Activated T-helper 1 cell treated with anti-CD3 and anti-CD28 coated beads, Interleukin-12 subunit alpha, Interleukin-12 subunit beta, Interleukin-2, Interleukin-4 antibody, amounts not matched to agents 30 ng/mL and 10 ng/mL and 1 ng/mL, durations not matched to agents 14 hours and 24 hours and 36 hours (primary cell): ENCODE measurements at regions not wholly inside any gene's neighbourhood (a gene's known extent, or its start where the extent isn't known, plus 50 kb on each side); places are given as distances from the start of the nearest gene placed in this dataset.

Experiments used
- DNase-seq: peaks from one replicate; pipeline ENCODE4 v3.0.0; 2021; ENCODE audit warnings: low spot score
- H3K27ac Mint-ChIP-seq: one replicate; pipeline ENCODE4 v1.8.0; 2021; ENCODE audit warnings: mild to moderate bottlenecking, mixed read lengths
- H3K27me3 Mint-ChIP-seq: one replicate; pipeline ENCODE4 v1.8.0; 2022; ENCODE audit warnings: mild to moderate bottlenecking, moderate library complexity, mixed read lengths; ENCODE audit not compliant: insufficient read depth
- H3K36me3 Mint-ChIP-seq: one replicate; pipeline ENCODE4 v1.8.0; 2021; ENCODE audit warnings: low read depth, mixed read lengths
- H3K4me1 Mint-ChIP-seq: one replicate; pipeline ENCODE4 v1.8.0; 2021; ENCODE audit warnings: low read depth, mixed read lengths
- H3K4me3 Mint-ChIP-seq: one replicate; pipeline ENCODE4 v1.8.0; 2021; ENCODE audit warnings: mild to moderate bottlenecking, moderate library complexity, mixed read lengths
- H3K9me3 Mint-ChIP-seq: one replicate; pipeline ENCODE4 v1.8.0; 2021; ENCODE audit warnings: mixed read lengths
- intact Hi-C: fragments of 100-400 bp; cut with micrococcal nuclease; formaldehyde crosslinking; loops from one replicate; pipeline ENCODE4 v1.15.1; 2024

- Mint-ChIP-seq H3K27ac (no peak overlapping the region), H3K27me3 (peaks cover 1% of the 10 kb centered on the region), H3K4me1 (no peaks in the 10 kb centered on the region), H3K36me3 (no peaks in the 10 kb centered on the region), H3K4me3 (no peak overlapping the region), H3K9me3 (no peaks in the 10 kb centered on the region)
- no peak for DNase-seq
- intact Hi-C loops, result no loop called here
Observed at GRCh38 chr1:118338936-118339335, 153.9 kb upstream of the SPAG17 start.

DNA sequence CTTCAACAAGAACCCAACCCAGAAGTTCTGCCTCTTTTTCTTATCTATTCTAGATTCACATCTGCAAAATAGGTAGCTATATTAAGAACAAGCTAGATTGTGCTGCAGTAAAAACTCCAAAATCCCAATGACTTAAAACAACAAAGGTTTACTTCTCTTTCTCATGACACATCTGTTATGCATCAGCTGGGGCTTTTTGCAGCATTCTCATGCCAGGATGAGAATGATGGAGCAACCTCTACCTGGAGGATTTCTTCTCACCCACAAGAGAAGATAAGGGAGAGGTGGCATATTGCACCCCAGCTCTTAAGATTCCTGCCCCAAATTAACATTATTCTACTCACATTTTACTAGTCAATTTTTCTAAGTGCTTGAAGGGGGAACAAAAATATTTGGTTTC is 152.3 kb upstream of the SPAG17 start:
- intact Hi-C loops, result no loop called here
- no peak for DNase-seq
- Mint-ChIP-seq H3K27me3 (peaks cover 1% of the 10 kb centered on the region), H3K27ac (no peak overlapping the region), H3K36me3 (no peaks in the 10 kb centered on the region), H3K4me3 (no peak overlapping the region), H3K9me3 (no peaks in the 10 kb centered on the region), H3K4me1 (no peaks in the 10 kb centered on the region)

DNA sequence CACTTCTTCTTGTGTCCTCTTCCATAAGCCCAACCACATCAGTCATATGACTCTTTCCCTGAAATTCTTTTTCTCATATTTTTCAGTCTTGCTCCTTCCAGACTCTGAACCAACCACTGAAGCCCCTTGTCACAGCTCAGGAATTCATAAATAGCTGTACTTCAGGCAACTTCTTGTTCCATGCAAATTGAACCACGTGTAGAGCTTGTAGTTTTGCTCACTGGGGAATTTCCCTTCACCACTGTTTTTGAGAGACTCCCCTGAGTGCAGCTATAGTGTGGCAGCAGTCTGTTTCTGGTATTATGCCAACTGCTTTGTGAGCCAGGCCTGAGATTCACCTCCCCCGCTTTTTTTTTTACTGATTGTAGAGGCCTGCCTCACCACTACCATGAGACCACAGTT is 150.3 kb upstream of the SPAG17 start:
- no peak for DNase-seq
- intact Hi-C loops, result no loop called here
- H3K27ac Mint-ChIP-seq, result no peak overlapping the region
- peaks cover 1% of the 10 kb centered on the region for H3K27me3 Mint-ChIP-seq
- no peaks in the 10 kb centered on the region for H3K9me3 Mint-ChIP-seq
- H3K4me3 Mint-ChIP-seq, result no peak overlapping the region
- no peaks in the 10 kb centered on the region for H3K4me1 Mint-ChIP-seq
- no peaks in the 10 kb centered on the region for H3K36me3 Mint-ChIP-seq

DNA sequence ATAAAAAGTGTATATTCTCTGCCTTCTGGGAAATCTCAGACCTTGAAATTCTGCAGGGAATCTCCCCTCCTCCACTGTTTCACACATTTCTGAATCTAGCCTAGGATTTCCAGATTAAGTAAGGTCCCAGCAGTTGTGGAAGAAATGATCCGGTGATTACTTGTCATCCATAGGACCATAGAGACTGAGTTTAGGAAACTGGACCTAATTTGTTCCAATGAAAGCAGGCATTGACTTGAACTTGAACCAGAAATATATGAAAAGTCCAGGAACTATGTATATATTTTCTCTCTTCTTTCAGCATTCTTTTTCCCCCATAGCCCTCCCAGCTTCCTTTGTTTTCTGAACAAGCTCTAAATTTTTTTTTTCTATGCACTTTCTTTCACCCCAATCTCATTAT is 149.5 kb upstream of the SPAG17 start:
- intact Hi-C loops, result no loop called here
- Mint-ChIP-seq H3K27me3 (peaks cover 1% of the 10 kb centered on the region), H3K9me3 (no peaks in the 10 kb centered on the region), H3K4me3 (no peak overlapping the region), H3K36me3 (no peaks in the 10 kb centered on the region), H3K4me1 (no peaks in the 10 kb centered on the region), H3K27ac (no peak overlapping the region)
- DNase-seq, result no peak

DNA sequence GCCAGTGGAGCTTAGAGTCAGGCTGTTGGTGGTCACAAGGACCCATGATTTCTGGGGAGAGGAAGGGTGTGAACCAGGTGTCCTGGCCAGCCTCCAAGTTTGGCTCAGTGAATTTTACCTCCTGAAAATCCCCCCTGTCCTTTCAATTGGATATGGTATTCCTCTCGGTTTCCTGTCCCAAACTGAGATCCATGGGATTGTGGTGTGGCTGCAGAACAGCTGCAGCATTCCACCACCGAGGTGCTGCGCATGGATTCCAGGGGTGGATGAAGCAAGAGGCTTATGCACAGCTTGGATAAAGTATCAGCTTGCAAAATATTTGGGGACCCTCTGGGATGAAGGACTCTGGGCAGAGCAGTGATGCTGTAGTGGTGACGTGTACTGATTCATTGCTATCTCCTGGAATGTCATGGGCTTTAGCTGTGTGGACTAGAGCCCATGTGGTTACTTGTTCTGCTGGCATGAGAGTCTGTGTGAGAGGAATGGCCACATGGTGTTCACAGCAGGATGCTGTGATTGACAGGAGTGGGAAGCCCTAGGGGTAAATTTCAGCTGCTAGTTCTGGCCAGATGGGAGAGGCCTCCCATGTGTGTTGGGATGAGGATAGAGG is 148.7 kb upstream of the SPAG17 start:
- Mint-ChIP-seq H3K9me3 (no peaks in the 10 kb centered on the region), H3K27ac (no peak overlapping the region), H3K4me1 (no peaks in the 10 kb centered on the region), H3K36me3 (no peaks in the 10 kb centered on the region), H3K4me3 (no peak overlapping the region), H3K27me3 (no peaks in the 10 kb centered on the region)
- no peak for DNase-seq
- intact Hi-C loops, result no loop called here

DNA sequence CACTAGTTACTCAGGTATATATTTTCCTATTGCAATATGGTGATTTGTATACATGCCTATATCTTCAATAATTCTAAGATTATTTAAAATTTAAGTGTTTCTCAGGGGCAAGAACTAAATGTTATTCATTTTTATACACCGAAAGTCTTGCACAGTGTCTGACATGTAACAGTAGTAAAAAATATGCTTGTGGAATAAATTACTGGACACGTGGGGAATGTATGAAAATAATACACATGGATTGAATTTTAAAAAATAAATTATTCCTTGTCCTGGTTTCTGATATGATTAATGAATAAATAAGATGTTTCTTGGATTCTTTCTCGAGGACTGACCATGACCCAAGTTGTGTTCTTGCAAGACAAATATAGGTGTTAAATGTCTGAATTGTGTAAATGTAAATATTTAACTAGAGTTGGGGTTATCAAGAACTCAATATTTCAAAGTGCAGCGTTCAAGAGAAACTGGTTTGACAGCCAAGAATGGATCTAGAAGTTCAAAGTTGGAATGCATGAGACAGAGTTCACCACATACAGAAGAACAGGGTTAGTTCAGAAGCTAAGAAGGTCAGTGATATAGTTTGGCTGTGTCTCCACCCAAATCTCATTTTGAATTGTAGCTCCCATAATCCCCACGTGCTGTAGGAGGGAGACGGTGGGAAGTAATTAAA is 142.1 kb upstream of the SPAG17 start:
- H3K36me3 Mint-ChIP-seq, result no peaks in the 10 kb centered on the region
- intact Hi-C loops, result no loop called here
- no peaks in the 10 kb centered on the region for H3K4me1 Mint-ChIP-seq

GRCh38 chr1:118325550-118326225 is 140.7 kb upstream of the SPAG17 start:
- Mint-ChIP-seq H3K27ac (no peak overlapping the region), H3K9me3 (no peaks in the 10 kb centered on the region), H3K4me3 (no peak overlapping the region), H3K4me1 (no peaks in the 10 kb centered on the region), H3K36me3 (no peaks in the 10 kb centered on the region), H3K27me3 (no peaks in the 10 kb centered on the region)
- intact Hi-C loops, result no loop called here
- no peak for DNase-seq

More for the DNA sequence above, 142.1 kb upstream of the SPAG17 start:
- Mint-ChIP-seq H3K27me3 (no peaks in the 10 kb centered on the region), H3K27ac (no peak overlapping the region), H3K9me3 (no peaks in the 10 kb centered on the region), H3K4me3 (no peak overlapping the region)
- no peak for DNase-seq

DNA sequence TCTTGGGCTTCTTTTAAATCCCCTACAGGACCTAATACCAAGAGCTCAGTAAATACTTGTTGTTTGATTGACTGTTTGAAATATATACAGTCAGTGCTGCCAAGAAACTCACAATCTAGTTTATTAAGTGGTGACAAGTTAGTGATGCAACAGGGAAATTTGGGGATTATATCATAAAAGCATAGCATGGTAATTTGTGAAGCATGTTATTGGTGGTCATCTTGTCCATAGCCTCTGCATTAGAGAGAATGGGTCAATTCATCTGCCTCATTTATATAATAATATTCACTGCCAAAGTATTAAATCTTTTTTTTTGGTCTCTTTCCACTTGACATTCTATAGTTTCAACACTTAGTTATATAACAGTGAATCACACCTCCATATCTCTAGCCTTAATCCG is 138.2 kb upstream of the SPAG17 start:
- H3K4me1 Mint-ChIP-seq, result no peaks in the 10 kb centered on the region
- no peaks in the 10 kb centered on the region for H3K9me3 Mint-ChIP-seq
- no peak overlapping the region for H3K4me3 Mint-ChIP-seq
- DNase-seq, result no peak
- intact Hi-C loops, result no loop called here
- no peak overlapping the region for H3K27ac Mint-ChIP-seq
- H3K27me3 Mint-ChIP-seq, result no peaks in the 10 kb centered on the region
- H3K36me3 Mint-ChIP-seq, result no peaks in the 10 kb centered on the region

GRCh38 chr1:118322331-118322730 is 137.3 kb upstream of the SPAG17 start:
- Mint-ChIP-seq H3K9me3 (peaks cover 5% of the 10 kb centered on the region), H3K36me3 (no peaks in the 10 kb centered on the region), H3K27me3 (no peaks in the 10 kb centered on the region), H3K4me1 (no peaks in the 10 kb centered on the region), H3K27ac (no peak overlapping the region), H3K4me3 (no peak overlapping the region)
- intact Hi-C loops, result no loop called here
- DNase-seq, result no peak

GRCh38 chr1:118321840-118322239 is 136.8 kb upstream of the SPAG17 start:
- no peaks in the 10 kb centered on the region for H3K36me3 Mint-ChIP-seq
- no peaks in the 10 kb centered on the region for H3K27me3 Mint-ChIP-seq
- intact Hi-C loops, result no loop called here
- H3K9me3 Mint-ChIP-seq, result peaks cover 6% of the 10 kb centered on the region
- no peaks in the 10 kb centered on the region for H3K4me1 Mint-ChIP-seq
- no peak overlapping the region for H3K27ac Mint-ChIP-seq
- no peak overlapping the region for H3K4me3 Mint-ChIP-seq
- DNase-seq, result no peak

- Mint-ChIP-seq H3K27me3 (no peaks in the 10 kb centered on the region), H3K27ac (no peak overlapping the region), H3K4me3 (no peak overlapping the region), H3K36me3 (no peaks in the 10 kb centered on the region), H3K9me3 (peaks cover 6% of the 10 kb centered on the region), H3K4me1 (no peaks in the 10 kb centered on the region)
- no peak for DNase-seq
- intact Hi-C loops, result no loop called here
Observed at GRCh38 chr1:118317842-118318614, 133.0 kb upstream of the SPAG17 start.

GRCh38 chr1:118306851-118307250 is 121.8 kb upstream of the SPAG17 start:
- no peaks in the 10 kb centered on the region for H3K36me3 Mint-ChIP-seq
- intact Hi-C loops, result no loop called here
- no peaks in the 10 kb centered on the region for H3K27me3 Mint-ChIP-seq
- H3K4me3 Mint-ChIP-seq, result no peak overlapping the region
- no peaks in the 10 kb centered on the region for H3K9me3 Mint-ChIP-seq
- DNase-seq, result no peak
- no peak overlapping the region for H3K27ac Mint-ChIP-seq
- no peaks in the 10 kb centered on the region for H3K4me1 Mint-ChIP-seq
